ENCODE measurements at regions not wholly inside any gene's neighbourhood (a gene's known extent, or its start where the extent isn't known, plus 50 kb on each side); places are given as distances from the start of the nearest gene placed in this dataset.

- peak; percentile 71 for ATAC-seq (ENCODE audit: low FRiP score)
- no peak for DNase-seq (ENCODE audit: low spot score)
- no peak for TF ChIP-seq CTCF (IDR thresholded peaks at IDR 0.05)
These were observed 114.8 kb downstream of the RDH14 start for GRCh38 chr2:18445433-18446320.

- no peak for ATAC-seq (ENCODE audit: low FRiP score)
- DNase-seq (ENCODE audit: low spot score), result no peak
- no peak for TF ChIP-seq CTCF (IDR thresholded peaks at IDR 0.05)
These were observed 115.6 kb downstream of the RDH14 start for GRCh38 chr2:18444806-18445205.

GRCh38 chr2:18441583-18441982, 118.9 kb downstream of the RDH14 start:
- no peak for TF ChIP-seq CTCF (IDR thresholded peaks at IDR 0.05)
- ATAC-seq (ENCODE audit: low FRiP score) (peak; percentile 61), DNase-seq (ENCODE audit: low spot score) (no peak)

- no peak for DNase-seq (ENCODE audit: low spot score)
- ATAC-seq (ENCODE audit: low FRiP score), result no peak
- no peak for TF ChIP-seq CTCF (IDR thresholded peaks at IDR 0.05)
These were observed 119.7 kb downstream of the RDH14 start for GRCh38 chr2:18440777-18441176.

GRCh38 chr2:18440141-18440661, 120.3 kb downstream of the RDH14 start:
- no peak for TF ChIP-seq CTCF (IDR thresholded peaks at IDR 0.05)
- DNase-seq (ENCODE audit: low spot score) (no peak), ATAC-seq (ENCODE audit: low FRiP score) (peak; percentile 79)

- DNase-seq (ENCODE audit: low spot score) (no peak), ATAC-seq (ENCODE audit: low FRiP score) (no peak)
- no peak for TF ChIP-seq CTCF (IDR thresholded peaks at IDR 0.05)
These were observed 120.7 kb downstream of the RDH14 start for GRCh38 chr2:18439716-18440115.

- peak in 1 of 3 donors; percentile 8 for TF ChIP-seq CTCF (IDR thresholded peaks at IDR 0.05)
- DNase-seq (ENCODE audit: low spot score) (no peak), ATAC-seq (ENCODE audit: low FRiP score) (no peak)
These were observed 122.5 kb downstream of the RDH14 start for GRCh38 chr2:18437909-18438308.
